WTC11 (cell line): ENCODE measurements at regions not wholly inside any gene's neighbourhood (a gene's known extent, or its start where the extent isn't known, plus 50 kb on each side); places are given as distances from the start of the nearest gene placed in this dataset.

Source experiments
- ATAC-seq: fragments of 200-7000 bp; cut with Tn5 transposase; 2 replicates; pipeline ENCODE4 v1.10.0; 2021; ENCODE audit warnings: mild to moderate bottlenecking, moderate library complexity
- CTCF ChIA-PET: fragments of 300-600 bp; sonication (Branson Sonifier 250); formaldehyde crosslinking; loops from one replicate; lab custom pipeline; 2021; ENCODE audit warnings: antibody characterized with exemption; lab: Charles Lee
- POLR2A ChIA-PET: fragments of 350-600 bp; sonication (Branson Sonifier 250); formaldehyde crosslinking; loops from one replicate; lab custom pipeline; 2021; ENCODE audit warnings: antibody characterized with exemption; lab: Charles Lee
- DNase-seq: peaks from one replicate; pipeline ENCODE4 v3.0.0; 2021; ENCODE audit warnings: low spot score
- H3K27ac Mint-ChIP-seq: 2 replicates; pipeline ENCODE4 v1.8.0; 2021; ENCODE audit warnings: mixed read lengths
- H3K27me3 Mint-ChIP-seq: 2 replicates; pipeline ENCODE4 v1.8.0; 2021; ENCODE audit warnings: low read depth, mild to moderate bottlenecking, moderate library complexity, mixed read lengths
- H3K36me3 Mint-ChIP-seq: 2 replicates; pipeline ENCODE4 v1.8.0; 2021; ENCODE audit warnings: mixed read lengths
- H3K4me1 Mint-ChIP-seq: 2 replicates; pipeline ENCODE4 v1.8.0; 2022; ENCODE audit warnings: mixed read lengths
- H3K4me3 Mint-ChIP-seq: 2 replicates; pipeline ENCODE4 v1.8.0; 2021; ENCODE audit warnings: mild to moderate bottlenecking, moderate library complexity, mixed read lengths
- H3K9me3 Mint-ChIP-seq: 2 replicates; pipeline ENCODE4 v1.8.0; 2021; ENCODE audit warnings: mixed read lengths
- CBFB ChIP-seq: sonication (generic); formaldehyde crosslinking; IDR thresholded peaks from 2 replicates; pipeline ENCODE4 v1.8.1; 2022; ENCODE audit warnings: mild to moderate bottlenecking, low read depth, missing genetic modification reagents
- CREM ChIP-seq: sonication (generic); formaldehyde crosslinking; IDR thresholded peaks from 2 replicates; pipeline ENCODE4 v1.8.1; 2022; ENCODE audit warnings: mild to moderate bottlenecking, missing genetic modification reagents, moderate library complexity
- IRF2 ChIP-seq: sonication (generic); formaldehyde crosslinking; IDR thresholded peaks from 2 replicates; pipeline ENCODE4 v1.8.0; 2022; ENCODE audit warnings: low read depth, missing genetic modification reagents, borderline replicate concordance
- NFE2L1 ChIP-seq: sonication (generic); formaldehyde crosslinking; IDR thresholded peaks from 2 replicates; pipeline ENCODE4 v1.8.1; 2023; ENCODE audit warnings: missing genetic modification reagents
- NR2C2 ChIP-seq: sonication (generic); formaldehyde crosslinking; IDR thresholded peaks from 2 replicates; pipeline ENCODE4 v1.8.0; 2022; ENCODE audit warnings: mild to moderate bottlenecking, missing genetic modification reagents
- PRRX2 ChIP-seq: fragments of 250-450 bp; sonication (Bioruptor Pico); IDR thresholded peaks from 2 replicates; pipeline ENCODE4 v1.8.0; 2021; ENCODE audit warnings: mild to moderate bottlenecking
- SMAD4 ChIP-seq: sonication (generic); formaldehyde crosslinking; IDR thresholded peaks from 2 replicates; pipeline ENCODE4 v1.8.0; 2022; ENCODE audit warnings: mild to moderate bottlenecking, missing genetic modification reagents
- ZBTB21 ChIP-seq: sonication (generic); formaldehyde crosslinking; IDR thresholded peaks from 2 replicates; pipeline ENCODE4 v1.8.1; 2023; ENCODE audit warnings: mild to moderate bottlenecking, missing genetic modification reagents, borderline replicate concordance
- ZNF121 ChIP-seq: sonication (generic); formaldehyde crosslinking; IDR thresholded peaks from 2 replicates; pipeline ENCODE4 v1.8.0; 2023; ENCODE audit warnings: missing genetic modification reagents
- ZNF317 ChIP-seq: sonication (generic); formaldehyde crosslinking; IDR thresholded peaks from 2 replicates; pipeline ENCODE4 v1.8.1; 2023; ENCODE audit warnings: low read depth, mild to moderate bottlenecking, moderate library complexity, missing genetic modification reagents, borderline replicate concordance
- ZNF416 ChIP-seq: fragments of 250-450 bp; sonication (Bioruptor Pico); IDR thresholded peaks from 2 replicates; pipeline ENCODE4 v1.9.0; 2021; ENCODE audit warnings: mild to moderate bottlenecking, inconsistent platforms
- ZNF671 ChIP-seq: fragments of 250-450 bp; sonication (Bioruptor Pico); IDR thresholded peaks from 2 replicates; pipeline ENCODE4 v1.8.0; 2021; ENCODE audit warnings: mild to moderate bottlenecking
- TF ChIP-seq, protein P1 (sequence below): sonication (generic); formaldehyde crosslinking; IDR thresholded peaks from 2 replicates; pipeline ENCODE4 v1.8.0; 2022; ENCODE audit warnings: missing genetic modification reagents
- TF ChIP-seq, protein P2 (sequence below): sonication (generic); formaldehyde crosslinking; IDR thresholded peaks from 2 replicates; pipeline ENCODE4 v1.8.1; 2023; ENCODE audit warnings: mild to moderate bottlenecking, missing genetic modification reagents
- TF ChIP-seq, protein P3 (sequence below): sonication (generic); formaldehyde crosslinking; IDR thresholded peaks from 2 replicates; pipeline ENCODE4 v1.8.1; 2022; ENCODE audit warnings: low read depth, mild to moderate bottlenecking, moderate library complexity, missing genetic modification reagents, borderline replicate concordance
- TF ChIP-seq, protein P4 (sequence below): fragments of 250-450 bp; sonication (Bioruptor Pico); IDR thresholded peaks from 2 replicates; pipeline ENCODE4 v1.8.0; 2021; ENCODE audit warnings: mild to moderate bottlenecking

DNA sequence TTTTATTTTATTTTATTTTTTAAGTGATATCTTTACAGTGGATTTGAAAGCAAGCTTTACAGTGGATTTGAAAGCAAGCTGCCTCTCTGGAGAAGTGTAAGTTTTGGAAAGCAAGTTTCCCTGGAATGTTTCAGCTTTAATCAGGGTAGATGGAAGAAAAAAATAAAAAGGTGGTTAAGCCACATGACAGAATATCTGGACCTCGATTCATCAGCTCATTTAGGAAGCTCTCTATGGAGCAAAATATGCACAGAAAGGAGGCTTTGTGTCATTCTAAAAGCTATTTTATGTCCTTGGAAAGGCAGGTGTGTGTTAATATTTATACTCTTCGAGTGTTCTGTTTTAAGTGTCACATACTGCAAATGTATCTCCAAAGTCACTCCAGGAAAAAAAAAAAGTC lies 409.2 kb upstream of the KLF4 start (continued):
- TF ChIP-seq, protein P1, sequence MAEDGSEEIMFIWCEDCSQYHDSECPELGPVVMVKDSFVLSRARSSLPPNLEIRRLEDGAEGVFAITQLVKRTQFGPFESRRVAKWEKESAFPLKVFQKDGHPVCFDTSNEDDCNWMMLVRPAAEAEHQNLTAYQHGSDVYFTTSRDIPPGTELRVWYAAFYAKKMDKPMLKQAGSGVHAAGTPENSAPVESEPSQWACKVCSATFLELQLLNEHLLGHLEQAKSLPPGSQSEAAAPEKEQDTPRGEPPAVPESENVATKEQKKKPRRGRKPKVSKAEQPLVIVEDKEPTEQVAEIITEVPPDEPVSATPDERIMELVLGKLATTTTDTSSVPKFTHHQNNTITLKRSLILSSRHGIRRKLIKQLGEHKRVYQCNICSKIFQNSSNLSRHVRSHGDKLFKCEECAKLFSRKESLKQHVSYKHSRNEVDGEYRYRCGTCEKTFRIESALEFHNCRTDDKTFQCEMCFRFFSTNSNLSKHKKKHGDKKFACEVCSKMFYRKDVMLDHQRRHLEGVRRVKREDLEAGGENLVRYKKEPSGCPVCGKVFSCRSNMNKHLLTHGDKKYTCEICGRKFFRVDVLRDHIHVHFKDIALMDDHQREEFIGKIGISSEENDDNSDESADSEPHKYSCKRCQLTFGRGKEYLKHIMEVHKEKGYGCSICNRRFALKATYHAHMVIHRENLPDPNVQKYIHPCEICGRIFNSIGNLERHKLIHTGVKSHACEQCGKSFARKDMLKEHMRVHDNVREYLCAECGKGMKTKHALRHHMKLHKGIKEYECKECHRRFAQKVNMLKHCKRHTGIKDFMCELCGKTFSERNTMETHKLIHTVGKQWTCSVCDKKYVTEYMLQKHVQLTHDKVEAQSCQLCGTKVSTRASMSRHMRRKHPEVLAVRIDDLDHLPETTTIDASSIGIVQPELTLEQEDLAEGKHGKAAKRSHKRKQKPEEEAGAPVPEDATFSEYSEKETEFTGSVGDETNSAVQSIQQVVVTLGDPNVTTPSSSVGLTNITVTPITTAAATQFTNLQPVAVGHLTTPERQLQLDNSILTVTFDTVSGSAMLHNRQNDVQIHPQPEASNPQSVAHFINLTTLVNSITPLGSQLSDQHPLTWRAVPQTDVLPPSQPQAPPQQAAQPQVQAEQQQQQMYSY = no peak
- TF ChIP-seq CBFB (CRISPR knock-in tag) (no peak), PRRX2 (CRISPR knock-in tag) (no peak), NR2C2 (CRISPR knock-in tag) (no peak), ZNF416 (CRISPR knock-in tag) (no peak), ZBTB21 (CRISPR knock-in tag) (no peak), SMAD4 (CRISPR knock-in tag) (no peak)

DNA sequence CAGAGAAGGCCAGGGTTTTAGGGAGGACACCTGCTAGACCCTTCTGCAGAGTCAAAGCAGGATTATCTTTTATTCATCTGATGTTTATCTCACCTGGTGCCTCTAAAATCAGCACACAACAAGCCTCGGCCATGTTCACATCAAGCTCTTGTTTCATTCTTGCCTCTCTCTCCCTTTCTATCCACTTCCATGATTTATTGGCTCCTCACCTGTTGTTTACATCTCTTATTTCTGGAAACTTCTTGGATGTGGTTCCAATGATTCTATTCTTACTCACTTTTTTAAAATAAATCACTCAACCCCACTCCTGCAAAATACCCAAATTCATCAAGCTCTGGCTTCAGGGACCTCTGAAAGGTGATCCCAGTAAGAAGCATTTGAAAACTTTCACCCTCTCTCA lies 407.0 kb upstream of the KLF4 start:
- no peak overlapping the region for H3K4me3 Mint-ChIP-seq
- TF ChIP-seq, protein P2, sequence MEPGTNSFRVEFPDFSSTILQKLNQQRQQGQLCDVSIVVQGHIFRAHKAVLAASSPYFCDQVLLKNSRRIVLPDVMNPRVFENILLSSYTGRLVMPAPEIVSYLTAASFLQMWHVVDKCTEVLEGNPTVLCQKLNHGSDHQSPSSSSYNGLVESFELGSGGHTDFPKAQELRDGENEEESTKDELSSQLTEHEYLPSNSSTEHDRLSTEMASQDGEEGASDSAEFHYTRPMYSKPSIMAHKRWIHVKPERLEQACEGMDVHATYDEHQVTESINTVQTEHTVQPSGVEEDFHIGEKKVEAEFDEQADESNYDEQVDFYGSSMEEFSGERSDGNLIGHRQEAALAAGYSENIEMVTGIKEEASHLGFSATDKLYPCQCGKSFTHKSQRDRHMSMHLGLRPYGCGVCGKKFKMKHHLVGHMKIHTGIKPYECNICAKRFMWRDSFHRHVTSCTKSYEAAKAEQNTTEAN (CRISPR knock-in tag) = no peak
- no peak for TF ChIP-seq NFE2L1 (CRISPR knock-in tag)
- TF ChIP-seq ZNF121 (CRISPR knock-in tag) = no peak
- no peak for TF ChIP-seq ZNF317
- no peak for TF ChIP-seq IRF2 (CRISPR knock-in tag)
- TF ChIP-seq, protein P3, sequence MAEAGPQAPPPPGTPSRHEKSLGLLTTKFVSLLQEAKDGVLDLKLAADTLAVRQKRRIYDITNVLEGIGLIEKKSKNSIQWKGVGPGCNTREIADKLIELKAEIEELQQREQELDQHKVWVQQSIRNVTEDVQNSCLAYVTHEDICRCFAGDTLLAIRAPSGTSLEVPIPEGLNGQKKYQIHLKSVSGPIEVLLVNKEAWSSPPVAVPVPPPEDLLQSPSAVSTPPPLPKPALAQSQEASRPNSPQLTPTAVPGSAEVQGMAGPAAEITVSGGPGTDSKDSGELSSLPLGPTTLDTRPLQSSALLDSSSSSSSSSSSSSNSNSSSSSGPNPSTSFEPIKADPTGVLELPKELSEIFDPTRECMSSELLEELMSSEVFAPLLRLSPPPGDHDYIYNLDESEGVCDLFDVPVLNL (CRISPR knock-in tag) = no peak
- TF ChIP-seq ZNF671 (CRISPR knock-in tag) = no peak
- TF ChIP-seq, protein P4, sequence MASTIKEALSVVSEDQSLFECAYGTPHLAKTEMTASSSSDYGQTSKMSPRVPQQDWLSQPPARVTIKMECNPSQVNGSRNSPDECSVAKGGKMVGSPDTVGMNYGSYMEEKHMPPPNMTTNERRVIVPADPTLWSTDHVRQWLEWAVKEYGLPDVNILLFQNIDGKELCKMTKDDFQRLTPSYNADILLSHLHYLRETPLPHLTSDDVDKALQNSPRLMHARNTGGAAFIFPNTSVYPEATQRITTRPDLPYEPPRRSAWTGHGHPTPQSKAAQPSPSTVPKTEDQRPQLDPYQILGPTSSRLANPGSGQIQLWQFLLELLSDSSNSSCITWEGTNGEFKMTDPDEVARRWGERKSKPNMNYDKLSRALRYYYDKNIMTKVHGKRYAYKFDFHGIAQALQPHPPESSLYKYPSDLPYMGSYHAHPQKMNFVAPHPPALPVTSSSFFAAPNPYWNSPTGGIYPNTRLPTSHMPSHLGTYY (CRISPR knock-in tag) = no peak
- TF ChIP-seq CREM (CRISPR knock-in tag) = no peak
- TF ChIP-seq, all 79 proteins: peak for 0
- H3K27me3 Mint-ChIP-seq = no peaks in the 10 kb centered on the region
- ChIA-PET CTCF (no interaction called here), POLR2A (no interaction called here)
- no peaks in the 10 kb centered on the region for H3K36me3 Mint-ChIP-seq
- no peak overlapping the region for H3K27ac Mint-ChIP-seq
- DNase-seq (no peak), ATAC-seq (no peak)
- no peaks in the 10 kb centered on the region for H3K4me1 Mint-ChIP-seq
- peaks cover 4% of the 10 kb centered on the region; the same call in 1 of the 2 replicates for H3K9me3 Mint-ChIP-seq

DNA sequence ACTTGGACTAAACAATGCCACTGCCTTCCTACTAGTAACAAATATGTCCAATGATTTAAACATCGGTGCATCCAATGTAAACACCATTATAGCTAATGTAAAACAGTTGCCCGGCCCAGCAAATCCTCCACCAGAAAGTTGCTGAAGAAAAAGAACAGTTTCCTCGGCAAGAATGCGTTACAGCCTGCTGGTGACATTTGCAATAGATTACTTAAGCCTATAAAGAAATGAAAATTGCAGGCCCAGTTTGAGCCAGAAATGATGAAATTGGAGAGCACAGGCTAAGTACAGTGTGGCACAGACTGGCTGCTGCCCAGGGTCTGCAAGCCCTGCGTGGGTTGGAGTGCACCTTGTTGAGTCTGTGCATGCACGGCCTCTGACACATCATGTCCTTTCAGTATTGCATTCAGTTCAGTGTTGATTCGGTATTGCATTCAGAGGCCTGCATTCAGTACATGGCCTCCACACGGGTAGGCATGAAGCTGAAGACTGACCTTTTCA lies 406.0 kb upstream of the KLF4 start:
- Mint-ChIP-seq H3K36me3 (no peaks in the 10 kb centered on the region), H3K4me1 (no peaks in the 10 kb centered on the region), H3K27ac (no peak overlapping the region), H3K27me3 (no peaks in the 10 kb centered on the region), H3K4me3 (no peak overlapping the region), H3K9me3 (peaks cover 11% of the 10 kb centered on the region)
- TF ChIP-seq ZNF416 (CRISPR knock-in tag) = no peak
- no peak for TF ChIP-seq ZNF317
- DNase-seq = no peak
- POLR2A ChIA-PET = no interaction called here
- CTCF ChIA-PET = interaction anchor here (0.6 kb wide), 1 partner anchor 396 kb away, joined by 3 read pairs; no protein-coding TSS in a partner anchor
- no peak for ATAC-seq
